HPDE6-E6E7 (cell line): ENCODE measurements at regions not wholly inside any gene's neighbourhood (a gene's known extent, or its start where the extent isn't known, plus 50 kb on each side); places are given as distances from the start of the nearest gene placed in this dataset.

ENCODE experiments used
- DNase-seq: peaks from one replicate; pipeline ENCODE4 v3.0.0; 2011; ENCODE audit warnings: missing footprints; ENCODE audit errors: extremely low spot score

GRCh38 chr2:134119713-134120405 lies 134.0 kb upstream of the MGAT5 start:
- peak; percentile 89 for DNase-seq

- no peak for DNase-seq
Observed at GRCh38 chr2:134120406-134120732, 133.5 kb upstream of the MGAT5 start.

GRCh38 chr2:134120733-134121630 lies 132.9 kb upstream of the MGAT5 start:
- DNase-seq, result no peak

DNA sequence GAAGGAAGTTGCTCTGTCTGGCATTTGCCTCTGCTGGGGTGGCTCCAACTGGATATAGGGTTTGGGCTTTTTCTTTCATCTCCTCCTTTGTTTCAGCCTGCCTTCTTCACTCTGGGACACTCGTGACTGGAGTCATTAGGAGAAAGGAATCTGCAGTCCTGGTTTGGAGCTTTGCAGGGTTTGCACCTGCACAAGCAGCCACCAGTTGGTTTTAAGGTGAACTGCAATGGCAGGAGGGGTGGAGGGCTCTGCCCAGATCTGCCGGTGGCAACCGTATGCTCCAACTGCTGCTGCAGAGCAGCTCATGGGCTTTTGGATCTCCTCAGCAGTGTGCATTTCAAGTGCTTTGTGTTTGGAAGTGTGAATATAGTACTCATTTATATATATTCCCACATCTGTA lies 131.3 kb upstream of the MGAT5 start:
- no peak for DNase-seq

- DNase-seq, result no peak
Observed at GRCh38 chr2:134123332-134123731, 130.5 kb upstream of the MGAT5 start.

- no peak for DNase-seq
Observed at GRCh38 chr2:134124047-134124753, 129.7 kb upstream of the MGAT5 start.

GRCh38 chr2:134127496-134127895 lies 126.4 kb upstream of the MGAT5 start:
- DNase-seq, result no peak

DNA sequence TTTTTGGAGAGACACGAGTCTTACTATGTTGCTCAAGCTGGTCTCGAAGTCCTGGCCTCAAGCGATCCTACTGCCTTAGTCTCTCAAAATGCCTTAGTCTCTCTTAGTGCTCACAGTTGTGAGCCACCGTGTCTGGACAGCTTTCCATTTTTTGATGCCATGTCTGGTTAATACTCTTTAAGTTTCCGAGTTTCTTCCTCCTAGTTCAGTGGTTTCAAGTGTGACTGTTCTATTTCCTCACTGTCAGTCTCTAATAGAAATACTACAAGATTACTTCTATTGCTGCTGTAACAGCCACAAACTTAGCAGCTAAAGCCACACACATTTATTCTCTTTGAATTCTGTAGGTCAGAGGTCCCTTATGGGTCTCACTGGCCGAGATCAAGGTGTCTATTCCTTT lies 125.1 kb upstream of the MGAT5 start:
- DNase-seq, result no peak

GRCh38 chr2:134129900-134130537 lies 123.9 kb upstream of the MGAT5 start:
- no peak for DNase-seq

- peak; percentile 81 for DNase-seq
Observed at GRCh38 chr2:134131681-134132489, 122.0 kb upstream of the MGAT5 start.

DNA sequence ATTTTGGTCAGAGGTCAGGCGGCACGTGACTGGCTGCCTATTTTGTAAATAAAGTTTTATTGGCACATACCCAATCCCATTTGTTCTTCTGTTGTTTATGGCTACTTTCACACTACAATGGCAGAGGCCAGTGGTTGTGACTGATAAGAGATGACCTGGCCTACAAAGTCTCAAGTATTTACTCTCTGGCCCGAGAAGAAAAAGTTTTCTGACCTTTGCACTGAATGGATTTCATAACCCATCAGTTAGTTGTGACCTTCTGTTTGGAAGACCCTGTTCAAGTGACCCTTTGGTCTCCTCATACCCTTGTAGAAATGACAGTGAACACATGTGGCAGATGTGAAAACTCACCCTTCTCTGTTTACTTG lies 121.4 kb upstream of the MGAT5 start:
- no peak for DNase-seq

- no peak for DNase-seq
Observed at GRCh38 chr2:134133622-134134312, 120.1 kb upstream of the MGAT5 start.

DNA sequence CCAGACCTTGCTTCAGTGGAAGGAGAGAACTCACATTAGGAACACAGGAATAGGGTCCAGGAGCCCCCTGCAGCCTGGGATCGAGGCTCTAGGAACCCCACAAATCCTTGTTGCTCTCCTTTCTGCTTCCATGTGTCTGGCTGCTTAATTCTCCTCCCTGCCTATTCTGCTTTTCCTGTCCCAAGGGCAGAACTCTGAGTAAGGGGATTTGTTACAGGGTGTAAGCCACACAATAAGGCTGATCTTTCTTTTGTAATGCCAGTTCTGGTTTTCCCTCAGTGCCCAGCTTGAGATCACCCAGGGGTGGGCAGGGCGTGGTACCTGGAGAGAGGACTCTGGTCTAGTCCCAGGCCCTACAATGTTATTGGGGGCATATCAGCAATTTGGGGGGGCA lies 119.6 kb upstream of the MGAT5 start:
- DNase-seq, result no peak

GRCh38 chr2:134134827-134135226 lies 119.0 kb upstream of the MGAT5 start:
- DNase-seq, result no peak

GRCh38 chr2:134135793-134136192 lies 118.1 kb upstream of the MGAT5 start:
- no peak for DNase-seq

DNA sequence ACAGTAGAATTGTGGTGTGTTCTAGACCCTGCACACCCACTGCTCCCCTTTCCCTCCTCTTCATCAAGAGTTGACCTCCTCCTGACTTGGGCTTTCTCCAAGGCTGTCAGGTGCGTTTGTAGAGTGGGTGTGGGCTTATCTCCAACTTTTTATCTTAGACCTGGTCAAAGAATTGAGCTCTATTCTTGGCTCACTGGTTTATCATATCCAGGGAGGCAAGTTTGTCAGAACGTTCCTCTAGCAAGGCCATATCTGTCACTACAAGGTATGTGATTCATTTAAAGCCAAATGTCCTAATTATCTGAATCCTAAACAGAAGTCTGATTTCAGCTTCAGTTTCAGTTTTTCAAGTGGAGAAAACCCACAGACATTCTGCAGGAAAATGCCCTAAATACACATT lies 117.1 kb upstream of the MGAT5 start:
- DNase-seq, result no peak

DNA sequence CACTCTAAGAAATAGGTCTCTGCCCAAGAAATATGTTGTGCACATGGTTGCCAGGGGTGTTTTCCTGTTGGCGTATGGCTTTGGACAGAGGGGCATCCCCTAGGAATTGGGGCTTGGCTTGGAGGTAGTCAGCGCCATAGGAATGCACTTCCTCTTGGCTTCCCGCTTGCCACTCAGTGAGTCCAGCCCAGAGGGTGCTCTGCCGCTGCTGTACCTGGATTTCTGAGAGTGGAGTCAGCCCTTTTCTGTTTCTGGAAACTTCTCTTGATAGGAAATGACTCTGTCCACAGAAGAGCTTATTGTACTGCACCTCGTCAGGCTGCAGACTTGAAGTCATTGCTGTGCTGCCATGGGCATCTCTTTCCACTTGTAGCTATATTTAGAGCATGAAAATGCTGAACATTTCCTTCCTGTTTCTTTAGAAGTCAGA lies 116.7 kb upstream of the MGAT5 start:
- DNase-seq, result peak; percentile 87

DNA sequence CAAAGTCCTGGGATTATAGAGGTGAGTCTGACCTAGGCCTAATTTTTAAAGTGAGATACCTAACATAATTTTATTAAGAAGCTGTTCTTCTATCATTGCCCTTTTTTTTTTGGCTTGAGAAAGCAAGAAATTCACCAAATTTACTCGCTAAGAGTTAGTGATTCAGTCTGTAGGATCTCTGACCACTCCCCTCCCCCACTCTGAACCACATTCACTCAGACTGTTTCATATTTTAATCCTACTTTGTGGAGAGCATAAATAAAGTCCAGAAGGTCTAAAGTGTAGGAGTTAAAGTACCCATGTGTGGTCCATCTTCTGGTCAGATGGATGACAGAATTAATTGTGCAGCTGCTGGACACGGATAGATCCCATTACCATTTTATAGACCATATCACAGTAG lies 115.8 kb upstream of the MGAT5 start:
- no peak for DNase-seq

- DNase-seq, result no peak
Observed at GRCh38 chr2:134139611-134140010, 114.3 kb upstream of the MGAT5 start.

DNA sequence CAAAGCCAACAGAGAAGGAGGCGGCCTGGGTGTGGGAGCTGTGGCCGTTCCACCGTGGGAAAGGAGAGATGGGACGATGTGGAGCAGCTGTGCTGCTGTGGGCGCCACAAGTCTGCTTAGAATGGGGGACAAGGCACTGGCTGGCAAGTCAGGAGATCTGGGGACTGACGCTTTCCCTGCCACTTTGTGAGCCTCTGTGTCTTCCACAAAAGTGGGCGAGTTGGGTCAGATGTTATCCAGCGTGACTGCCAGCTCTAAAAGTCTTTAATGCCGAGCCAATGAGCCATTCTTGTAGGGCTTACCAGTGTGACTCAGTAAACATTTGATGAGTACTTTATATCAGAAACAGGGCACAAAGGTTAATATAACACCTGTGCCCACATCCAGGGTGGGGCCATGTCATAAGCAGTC lies 113.6 kb upstream of the MGAT5 start:
- no peak for DNase-seq
